ENCODE measurements at regions not wholly inside any gene's neighbourhood (a gene's known extent, or its start where the extent isn't known, plus 50 kb on each side); places are given as distances from the start of the nearest gene placed in this dataset.

- no peak for TF ChIP-seq BACH2 (CRISPR knock-in tag; IDR thresholded peaks at IDR 0.05; ENCODE audit: borderline replicate concordance)
- no peak for TF ChIP-seq CSDC2 (CRISPR knock-in tag; IDR thresholded peaks at IDR 0.05)
- no peak for TF ChIP-seq ZNF8 (CRISPR knock-in tag; IDR thresholded peaks at IDR 0.05)
- TF ChIP-seq TSHZ2 (CRISPR knock-in tag; IDR thresholded peaks at IDR 0.05): no peak
- TF ChIP-seq ZC3H10 (CRISPR knock-in tag; IDR thresholded peaks at IDR 0.05): no peak
- no peak for TF ChIP-seq TOX (CRISPR knock-in tag; IDR thresholded peaks at IDR 0.05; ENCODE audit: borderline replicate concordance)
- TF ChIP-seq RARB (CRISPR knock-in tag; IDR thresholded peaks at IDR 0.05): no peak
- no peak for TF ChIP-seq OSR1 (CRISPR knock-in tag; IDR thresholded peaks at IDR 0.05)
- TF ChIP-seq POU6F1 (CRISPR knock-in tag; IDR thresholded peaks at IDR 0.05; ENCODE audit: borderline replicate concordance, low read depth): no peak
- no peak for TF ChIP-seq CSRNP3 (CRISPR knock-in tag; IDR thresholded peaks at IDR 0.05)
- TF ChIP-seq ZNF70 (CRISPR knock-in tag; IDR thresholded peaks at IDR 0.05): no peak
- no peak for TF ChIP-seq CREB5 (CRISPR knock-in tag; IDR thresholded peaks at IDR 0.05; ENCODE audit: low read depth)
- no peak for TF ChIP-seq ZFP30 (CRISPR knock-in tag; IDR thresholded peaks at IDR 0.05)
- no peak for TF ChIP-seq ESRRG (CRISPR knock-in tag; IDR thresholded peaks at IDR 0.05)
- ATAC-seq: no peak
Observed at GRCh38 chr4:32216502-32216901, 1496.3 kb downstream of the PCDH7 start.

- no peak for ATAC-seq
- TF ChIP-seq ESRRG (CRISPR knock-in tag; IDR thresholded peaks at IDR 0.05) (no peak), ZNF8 (CRISPR knock-in tag; IDR thresholded peaks at IDR 0.05) (no peak), CREB5 (CRISPR knock-in tag; IDR thresholded peaks at IDR 0.05; ENCODE audit: low read depth) (no peak), GLIS3 (CRISPR knock-in tag; IDR thresholded peaks at IDR 0.05) (no peak), ZFP30 (CRISPR knock-in tag; IDR thresholded peaks at IDR 0.05) (no peak), POU6F1 (CRISPR knock-in tag; IDR thresholded peaks at IDR 0.05; ENCODE audit: borderline replicate concordance, low read depth) (no peak), ISL1 (CRISPR knock-in tag; IDR thresholded peaks at IDR 0.05) (no peak), CSRNP3 (CRISPR knock-in tag; IDR thresholded peaks at IDR 0.05) (no peak), PPARA (CRISPR knock-in tag; IDR thresholded peaks at IDR 0.05; ENCODE audit: borderline replicate concordance) (no peak), ARNTL (CRISPR knock-in tag; IDR thresholded peaks at IDR 0.05; ENCODE audit: borderline replicate concordance, low read depth) (no peak), ZNF565 (CRISPR knock-in tag; conservative IDR thresholded peaks at IDR 0.05; ENCODE audit: low read depth) (no peak), PATZ1 (CRISPR knock-in tag; IDR thresholded peaks at IDR 0.05; ENCODE audit: borderline replicate concordance) (no peak)
Observed at GRCh38 chr4:32219306-32220075, 1499.3 kb downstream of the PCDH7 start.

All from SK-N-SH treated with all-trans-retinoic acid at 6 μM for 48 hours (cell line).